Upper lobe of right lung (tissue), 1 donor: ENCODE measurements at regions not wholly inside any gene's neighbourhood (a gene's known extent, or its start where the extent isn't known, plus 50 kb on each side); places are given as distances from the start of the nearest gene placed in this dataset.
"Not testable (repeated sequence)": the region's sequence is repeated elsewhere in the genome, so short reads cannot be mapped to it uniquely, and the experiment has no call there.

Experiments
- ATAC-seq: fragments of 200-7000 bp; cut with Tn5 transposase; one replicate; pipeline ENCODE4 v1.9.1; 2020; ENCODE audit warnings: mild to moderate bottlenecking, moderate library complexity
- DNase-seq: peaks from one replicate; pipeline ENCODE4 v3.0.0-alpha.2; 2020
- H3K27ac ChIP-seq: fragments of 200-600 bp; one replicate; pipeline ENCODE4 v1.8.0; 2022
- H3K27me3 ChIP-seq: fragments of 200-600 bp; one replicate; pipeline ENCODE4 v1.8.0; 2022; ENCODE audit warnings: mild to moderate bottlenecking
- H3K36me3 ChIP-seq: fragments of 200-600 bp; one replicate; pipeline ENCODE4 v1.8.0; 2022
- H3K4me1 ChIP-seq: fragments of 200-600 bp; one replicate; pipeline ENCODE4 v1.8.0; 2022
- H3K4me3 ChIP-seq: fragments of 200-600 bp; one replicate; pipeline ENCODE4 v1.8.0; 2022; ENCODE audit warnings: mild to moderate bottlenecking
- H3K9me3 ChIP-seq: fragments of 200-600 bp; one replicate; pipeline ENCODE4 v1.8.0; 2022
- CTCF ChIP-seq: fragments of 200-600 bp; IDR thresholded peaks from one replicate; pipeline ENCODE4 v1.8.0; 2022; ENCODE audit warnings: antibody characterized with exemption
- intact Hi-C: fragments of 100-400 bp; cut with DNase I; formaldehyde crosslinking; loops from one replicate; pipeline ENCODE4 v1.11.0; 2022
- donor health status: DM: no; HTN: yes; CAD: no; lungs with severe emphysema.

DNA sequence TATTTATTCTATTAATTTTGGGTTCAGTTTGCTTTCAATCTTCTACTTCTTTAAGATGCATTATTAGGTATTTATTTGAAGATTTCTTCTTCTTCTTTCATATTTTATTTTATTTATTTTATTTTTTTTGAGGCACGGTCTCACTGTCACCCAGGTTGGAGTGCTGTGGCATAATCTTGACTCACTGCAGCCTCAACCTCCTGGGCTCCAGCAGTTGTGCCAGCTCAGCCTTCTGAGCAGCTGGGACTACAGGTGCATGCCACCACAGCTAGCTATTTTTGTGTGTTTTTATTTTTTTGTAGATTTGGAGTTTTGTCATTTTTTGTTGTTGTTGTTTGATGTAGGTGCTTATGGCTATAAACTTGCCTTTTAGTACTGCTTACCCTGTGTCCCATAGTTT lies 543.2 kb upstream of the SGO1 start:
- Histone ChIP-seq H3K27ac (no peak overlapping the region), H3K4me3 (no peak overlapping the region), H3K36me3 (no peaks in the 10 kb centered on the region), H3K4me1 (no peaks in the 10 kb centered on the region), H3K9me3 (no peaks in the 10 kb centered on the region), H3K27me3 (no peaks in the 10 kb centered on the region)
- TF ChIP-seq CTCF, result no peak
- DNase-seq (no peak), ATAC-seq (no peak)
- intact Hi-C loops, result no loop called here

- DNase-seq, result no peak
- H3K27me3 ChIP-seq, result no peaks in the 10 kb centered on the region
- no peaks in the 10 kb centered on the region for H3K4me1 ChIP-seq
- TF ChIP-seq CTCF, result no peak
- intact Hi-C loops, result no loop called here
- ATAC-seq, result no peak
- H3K27ac ChIP-seq, result no peak overlapping the region
- H3K9me3 ChIP-seq, result no peaks in the 10 kb centered on the region
- H3K4me3 ChIP-seq, result no peak overlapping the region
- no peaks in the 10 kb centered on the region for H3K36me3 ChIP-seq
Observed at GRCh38 chr3:20726786-20727185, 540.8 kb upstream of the SGO1 start.

DNA sequence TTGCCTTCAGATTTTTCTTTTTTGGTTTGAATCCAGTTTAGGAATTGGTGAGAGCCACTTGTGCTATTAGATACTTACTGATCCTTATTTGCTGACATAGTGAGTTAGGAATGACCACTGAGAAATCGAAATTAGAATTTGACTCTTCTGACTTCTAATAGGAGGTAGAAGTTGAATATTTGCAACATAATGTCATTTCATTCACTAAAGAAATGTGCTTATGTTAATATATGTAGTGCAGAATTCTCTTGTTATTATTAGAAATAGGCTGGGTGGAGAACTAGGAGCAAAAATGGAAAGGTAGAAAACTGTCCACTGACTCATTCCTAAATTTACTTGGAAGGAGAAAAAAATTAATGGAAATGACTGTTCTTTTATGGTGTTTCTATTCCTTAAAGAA lies 538.2 kb upstream of the SGO1 start:
- intact Hi-C loops, result no loop called here
- Histone ChIP-seq H3K4me1 (no peaks in the 10 kb centered on the region), H3K36me3 (no peaks in the 10 kb centered on the region), H3K4me3 (no peak overlapping the region), H3K9me3 (no peaks in the 10 kb centered on the region), H3K27ac (no peak overlapping the region), H3K27me3 (no peaks in the 10 kb centered on the region)
- DNase-seq (no peak), ATAC-seq (no peak)
- no peak for TF ChIP-seq CTCF

DNA sequence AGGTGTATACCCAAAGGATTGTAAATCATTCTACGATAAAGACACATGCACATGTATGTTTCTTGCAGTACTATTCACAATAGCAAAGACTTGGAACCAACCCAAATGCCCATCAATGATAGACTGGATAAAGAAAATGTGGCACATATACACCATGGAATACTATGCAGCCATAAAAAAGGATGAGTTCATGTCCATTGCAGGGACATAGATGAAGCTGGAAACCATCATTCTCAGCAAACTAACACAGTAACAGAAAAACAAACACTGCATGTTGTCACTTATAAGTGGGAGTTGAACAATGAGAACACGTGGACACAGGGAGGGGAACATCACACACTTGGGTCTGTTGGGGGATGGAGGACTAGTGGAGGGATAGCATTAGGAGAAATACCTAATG lies 530.4 kb upstream of the SGO1 start:
- H3K27me3 ChIP-seq, H3K4me1 ChIP-seq, H3K27ac ChIP-seq, H3K4me3 ChIP-seq, intact Hi-C loops, DNase-seq, H3K9me3 ChIP-seq, ATAC-seq, H3K36me3 ChIP-seq: not testable (repeated sequence)

GRCh38 chr3:20701641-20702040 lies 515.6 kb upstream of the SGO1 start:
- intact Hi-C loops, result no loop called here
- no peak for TF ChIP-seq CTCF
- no peak for ATAC-seq
- Histone ChIP-seq H3K4me1 (no peaks in the 10 kb centered on the region), H3K9me3 (no peaks in the 10 kb centered on the region), H3K4me3 (no peak overlapping the region), H3K36me3 (no peaks in the 10 kb centered on the region), H3K27ac (no peak overlapping the region), H3K27me3 (no peaks in the 10 kb centered on the region)
- DNase-seq, result no peak

GRCh38 chr3:20700714-20701113 lies 514.7 kb upstream of the SGO1 start:
- H3K9me3 ChIP-seq, result no peaks in the 10 kb centered on the region
- DNase-seq (no peak), ATAC-seq (no peak)
- no peaks in the 10 kb centered on the region for H3K4me1 ChIP-seq
- H3K36me3 ChIP-seq, result no peaks in the 10 kb centered on the region
- H3K27ac ChIP-seq, result no peak overlapping the region
- no peak overlapping the region for H3K4me3 ChIP-seq
- intact Hi-C loops, result no loop called here
- TF ChIP-seq CTCF, result no peak
- H3K27me3 ChIP-seq, result no peaks in the 10 kb centered on the region
